NCI-H1436 treated with DMSO at 0.1 percent for 48 hours (cell line): ENCODE measurements at regions not wholly inside any gene's neighbourhood (a gene's known extent, or its start where the extent isn't known, plus 50 kb on each side); places are given as distances from the start of the nearest gene placed in this dataset.

Experiments
- DNase-seq: peaks from one replicate; lab custom pipeline; 2025; lab: John Stamatoyannopoulos, UW

GRCh38 chr1:101317590-101317989, 80.8 kb downstream of the S1PR1 start:
- no peak for DNase-seq

- no peak for DNase-seq
Measured at GRCh38 chr1:101323535-101323934, 86.7 kb downstream of the S1PR1 start.

- no peak for DNase-seq
Measured at GRCh38 chr1:101325144-101325543, 88.3 kb downstream of the S1PR1 start.

- no peak for DNase-seq
Measured at GRCh38 chr1:101330427-101331130, 93.8 kb downstream of the S1PR1 start.

GRCh38 chr1:101331794-101332193, 95.0 kb downstream of the S1PR1 start:
- no peak for DNase-seq

- no peak for DNase-seq
Measured at GRCh38 chr1:101332633-101333032, 95.8 kb downstream of the S1PR1 start.

- no peak for DNase-seq
Measured at GRCh38 chr1:101333186-101333585, 96.4 kb downstream of the S1PR1 start.

GRCh38 chr1:101337968-101338367, 101.1 kb downstream of the S1PR1 start:
- DNase-seq, result no peak

- DNase-seq, result no peak
Measured at GRCh38 chr1:101338714-101339430, 102.1 kb downstream of the S1PR1 start.

- no peak for DNase-seq
Measured at GRCh38 chr1:101344745-101345144, 107.9 kb downstream of the S1PR1 start.

- no peak for DNase-seq
Measured at GRCh38 chr1:101346419-101346818, 109.6 kb downstream of the S1PR1 start.

GRCh38 chr1:101356013-101356412, 119.2 kb downstream of the S1PR1 start:
- no peak for DNase-seq

GRCh38 chr1:101356604-101357443, 120.0 kb downstream of the S1PR1 start:
- no peak for DNase-seq

GRCh38 chr1:101357444-101357986, 120.7 kb downstream of the S1PR1 start:
- DNase-seq, result no peak

GRCh38 chr1:101360506-101360905, 123.7 kb downstream of the S1PR1 start:
- no peak for DNase-seq

- no peak for DNase-seq
Measured at GRCh38 chr1:101363891-101364318, 127.1 kb downstream of the S1PR1 start.

GRCh38 chr1:101364370-101365120, 127.7 kb downstream of the S1PR1 start:
- no peak for DNase-seq

GRCh38 chr1:101365186-101365585, 128.4 kb downstream of the S1PR1 start:
- DNase-seq, result no peak

GRCh38 chr1:101365878-101366277, 129.1 kb downstream of the S1PR1 start:
- no peak for DNase-seq

GRCh38 chr1:101366513-101367215, 129.8 kb downstream of the S1PR1 start:
- DNase-seq, result no peak

GRCh38 chr1:101367630-101368029, 130.8 kb downstream of the S1PR1 start:
- DNase-seq, result no peak
